ENCODE measurements at regions not wholly inside any gene's neighbourhood (a gene's known extent, or its start where the extent isn't known, plus 50 kb on each side); places are given as distances from the start of the nearest gene placed in this dataset.

DNA sequence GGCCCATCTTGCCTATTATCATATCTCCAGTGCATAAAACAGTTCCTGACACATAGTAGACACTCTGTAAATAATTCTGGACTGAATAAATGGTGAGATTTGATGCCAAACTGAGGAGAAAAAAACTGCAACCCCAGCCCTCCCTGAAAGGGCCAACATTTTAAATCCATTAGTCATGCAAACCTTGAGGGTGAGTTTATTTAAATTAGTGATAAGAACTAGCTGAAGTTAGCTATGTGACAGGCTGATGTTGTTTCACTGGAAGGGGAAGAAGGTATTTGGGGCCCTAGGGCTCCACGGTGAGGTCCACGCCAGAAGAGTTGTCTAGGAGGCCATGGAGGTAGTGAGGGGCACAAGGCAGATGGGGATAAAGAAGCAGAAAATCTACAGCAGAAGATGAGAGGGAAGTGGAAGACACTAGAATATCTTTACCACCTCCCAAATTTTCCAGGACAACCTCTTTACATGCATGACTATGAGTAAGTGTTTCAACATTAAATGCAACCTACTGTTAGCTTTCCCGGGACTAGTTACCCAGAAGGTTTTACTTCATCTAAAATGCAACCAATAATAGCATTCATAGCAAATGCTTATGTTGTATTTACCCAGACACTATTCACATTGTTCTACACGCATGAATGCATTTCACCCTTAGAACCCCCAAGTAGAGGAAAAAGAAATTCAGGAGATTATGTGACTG, 183.2 kb upstream of the LYZL1 start:
- no peak for DNase-seq

DNA sequence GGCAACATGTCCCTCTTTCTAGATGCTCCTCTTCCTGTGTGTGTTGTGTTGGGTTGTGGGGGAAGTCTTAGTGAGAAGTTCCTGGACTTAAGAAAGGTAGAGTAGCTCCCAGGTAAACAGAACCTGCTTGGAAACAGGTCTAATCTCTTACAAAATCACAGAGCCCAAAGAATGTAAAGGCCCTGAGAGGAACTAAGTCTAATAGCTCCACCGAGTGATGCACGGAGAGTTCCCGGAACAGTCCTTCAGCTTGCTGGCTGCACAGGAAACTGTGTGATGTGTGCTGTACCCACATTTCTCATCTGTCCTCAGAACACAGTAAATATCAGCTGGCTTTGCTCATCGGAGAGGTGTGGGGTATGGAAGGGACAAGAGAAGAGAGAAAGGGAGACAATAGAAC, 182.6 kb upstream of the LYZL1 start:
- no peak for DNase-seq

DNA sequence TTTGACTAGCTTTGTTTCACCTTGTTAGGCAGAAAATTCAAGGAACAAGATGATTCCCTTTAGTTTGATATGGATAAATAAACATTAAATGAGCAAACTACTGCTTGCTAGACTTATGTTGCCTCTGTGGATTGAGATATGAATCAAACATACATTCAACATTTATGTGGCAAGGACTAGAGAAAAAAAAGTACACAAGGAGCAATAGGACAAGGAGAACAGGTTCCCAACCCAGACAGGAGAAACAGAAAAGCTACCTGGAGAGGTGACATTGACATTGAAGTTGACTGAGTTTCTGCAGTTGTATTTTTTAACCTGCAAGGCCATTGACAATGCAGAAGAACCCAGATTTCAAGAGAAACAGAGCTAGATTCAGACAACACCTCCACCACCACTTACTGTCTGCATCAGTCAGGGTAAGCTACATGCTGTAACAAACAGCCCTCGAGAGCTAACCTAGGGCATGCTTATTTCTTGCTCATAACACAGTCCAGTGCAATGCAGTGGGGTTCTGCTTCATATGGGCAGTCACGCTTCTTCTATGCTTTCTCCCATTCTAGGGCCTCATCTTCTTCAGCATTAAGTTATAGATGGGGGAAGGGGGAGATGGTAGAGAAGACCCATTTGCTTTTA, 180.9 kb upstream of the LYZL1 start:
- no peak for DNase-seq

GRCh38 chr10:29109707-29110571, 178.9 kb upstream of the LYZL1 start:
- DNase-seq: no peak

DNA sequence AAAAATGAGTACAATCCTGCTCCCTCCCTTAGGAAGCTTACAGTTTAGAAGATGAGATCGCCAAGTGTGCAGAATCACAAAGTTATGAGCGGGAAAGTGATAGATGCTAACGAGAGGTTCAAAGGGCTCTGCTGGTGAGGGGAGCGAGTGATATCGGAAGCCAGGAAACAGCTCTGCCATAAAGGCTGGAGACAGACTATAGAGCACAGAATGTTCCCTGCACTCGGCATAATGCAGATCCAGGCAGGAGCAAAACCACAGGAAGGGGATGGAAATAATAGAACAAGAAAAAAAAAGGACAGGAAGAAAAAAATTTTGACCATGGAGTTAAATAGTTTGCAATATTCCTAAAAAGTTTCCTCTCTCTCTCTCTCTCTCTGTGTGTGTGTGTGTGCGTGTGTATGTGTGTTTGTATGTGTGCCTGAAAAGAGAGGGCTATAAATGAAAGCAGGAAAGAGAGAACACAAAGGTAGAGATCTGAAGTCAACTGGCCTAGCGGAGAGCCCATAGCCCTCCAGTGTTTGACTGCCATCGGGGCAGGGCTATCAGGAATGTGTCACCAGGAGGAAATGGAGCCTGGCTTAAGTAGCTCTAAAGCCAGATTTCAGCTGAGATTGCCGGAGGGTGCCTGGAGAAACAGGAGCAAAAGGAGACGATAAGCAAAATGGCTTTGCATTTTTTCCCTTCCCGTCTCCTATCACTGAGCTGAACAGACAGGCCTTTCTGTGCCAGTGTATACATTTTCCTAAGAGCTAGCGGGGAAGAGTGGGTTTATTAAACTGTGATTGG, 175.8 kb upstream of the LYZL1 start:
- DNase-seq: no peak

DNA sequence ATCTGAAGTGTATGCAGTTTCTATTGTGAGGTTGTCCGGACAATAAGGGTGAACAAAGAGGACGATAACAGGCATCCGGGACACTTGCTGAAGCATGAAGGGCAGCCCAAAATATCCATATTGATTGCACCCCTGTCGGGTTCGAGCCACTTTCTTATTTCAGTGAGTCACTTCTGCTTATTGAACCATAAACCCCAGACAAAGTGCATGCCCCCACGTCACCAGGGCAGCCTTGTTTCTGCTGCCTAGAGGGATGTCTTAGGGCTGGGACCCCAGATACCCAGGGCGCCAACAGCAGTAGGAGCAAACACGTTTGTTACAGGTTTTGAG, 175.3 kb upstream of the LYZL1 start:
- no peak for DNase-seq

- no peak for DNase-seq
Measured at GRCh38 chr10:29114141-29114540, 174.7 kb upstream of the LYZL1 start.

DNA sequence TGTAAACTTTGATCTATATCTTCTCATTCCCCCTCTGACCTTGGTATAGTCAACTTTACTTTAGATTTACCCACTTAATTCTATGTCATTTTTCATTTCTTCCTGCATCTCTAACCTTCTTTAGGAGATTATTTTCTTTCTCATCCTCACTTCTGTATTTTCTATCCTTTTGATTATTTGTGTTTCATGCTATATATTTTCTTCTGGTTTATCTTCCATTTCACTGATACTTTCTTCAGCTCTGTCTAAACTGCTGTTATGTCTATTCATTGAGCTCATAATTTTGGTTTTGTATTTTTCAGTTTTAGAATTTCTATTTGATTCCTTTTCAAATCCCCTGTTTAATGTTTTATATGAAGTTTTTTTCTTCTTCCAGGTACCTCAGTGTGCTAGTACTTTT, 171.1 kb upstream of the LYZL1 start:
- DNase-seq: no peak

DNA sequence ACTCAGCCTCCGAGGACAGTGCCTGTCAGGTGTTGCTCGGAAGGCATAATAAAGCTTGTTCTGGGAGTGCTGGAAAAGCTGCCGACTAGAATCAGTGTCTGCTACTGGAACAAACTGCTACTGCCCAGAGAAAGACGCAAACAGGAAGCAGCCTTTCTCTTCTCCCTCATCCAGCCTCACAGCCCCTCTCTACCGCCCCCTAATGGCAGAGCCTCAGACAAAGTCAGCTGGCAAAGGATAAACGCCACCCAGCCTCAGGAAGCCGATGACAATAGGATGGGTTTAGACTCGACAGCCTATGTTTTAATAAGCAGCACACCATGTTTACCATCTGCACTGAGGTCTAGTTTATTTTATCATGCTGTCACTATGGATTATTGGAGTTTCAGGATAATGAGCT, 169.5 kb upstream of the LYZL1 start:
- peak in 6 of 56 donors; percentile 1 to 21 (median 4) for DNase-seq

GRCh38 chr10:29120216-29120615, 168.7 kb upstream of the LYZL1 start:
- DNase-seq: no peak

GRCh38 chr10:29124864-29125263, 164.0 kb upstream of the LYZL1 start:
- DNase-seq: no peak

GRCh38 chr10:29127037-29127700, 161.7 kb upstream of the LYZL1 start:
- no peak for DNase-seq

DNA sequence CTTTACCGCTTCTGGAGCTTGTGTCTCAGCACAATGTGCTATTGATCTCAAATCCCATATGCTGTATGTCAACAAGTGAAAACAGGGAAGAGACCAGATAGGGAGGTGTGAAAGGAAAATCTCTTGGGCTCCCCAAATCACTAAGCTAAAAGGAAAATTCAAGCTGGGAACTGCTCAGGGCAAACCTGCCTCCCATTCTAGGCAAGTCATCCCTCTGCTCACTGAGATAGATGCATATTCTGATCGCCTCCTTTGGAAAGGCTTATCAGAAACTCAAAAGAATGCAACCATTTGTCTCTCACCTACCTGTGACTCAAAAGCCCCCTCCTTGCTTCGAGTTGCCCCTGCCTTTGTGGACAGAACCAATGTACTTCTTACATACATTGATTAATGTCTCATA, 161.1 kb upstream of the LYZL1 start:
- DNase-seq: no peak

GRCh38 chr10:29130190-29130673, 158.6 kb upstream of the LYZL1 start:
- DNase-seq: no peak

GRCh38 chr10:29131952-29132547, 156.8 kb upstream of the LYZL1 start:
- peak in 3 of 56 donors; percentile 2 to 3 (median 3) for DNase-seq

DNA sequence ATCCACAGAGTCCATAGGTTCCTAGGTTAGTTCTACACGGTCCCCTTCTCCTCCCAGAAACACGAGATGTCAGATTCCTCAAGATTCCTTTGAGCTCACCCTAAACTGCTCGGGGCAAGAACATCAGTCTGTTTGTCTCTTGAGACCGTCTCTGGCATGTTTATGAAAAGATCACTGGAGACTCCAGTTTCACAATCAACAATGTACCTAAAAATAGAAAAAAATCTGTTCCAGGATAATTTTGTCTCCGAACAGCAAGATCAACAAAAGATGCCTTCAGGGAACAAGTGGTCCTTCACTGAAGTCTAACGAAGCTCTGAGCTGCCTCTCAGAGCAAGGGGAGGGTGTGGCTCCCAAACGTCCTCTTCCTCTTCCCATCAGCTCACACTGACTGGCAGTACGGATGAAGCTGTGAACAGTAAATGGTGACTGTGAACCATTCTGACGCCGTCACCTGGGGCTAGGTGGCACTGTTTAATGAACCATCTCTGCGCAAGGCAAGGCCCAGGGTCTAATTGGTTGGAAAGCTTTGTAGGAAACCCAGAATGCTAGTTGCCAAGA, 156.2 kb upstream of the LYZL1 start:
- DNase-seq: no peak

DNA sequence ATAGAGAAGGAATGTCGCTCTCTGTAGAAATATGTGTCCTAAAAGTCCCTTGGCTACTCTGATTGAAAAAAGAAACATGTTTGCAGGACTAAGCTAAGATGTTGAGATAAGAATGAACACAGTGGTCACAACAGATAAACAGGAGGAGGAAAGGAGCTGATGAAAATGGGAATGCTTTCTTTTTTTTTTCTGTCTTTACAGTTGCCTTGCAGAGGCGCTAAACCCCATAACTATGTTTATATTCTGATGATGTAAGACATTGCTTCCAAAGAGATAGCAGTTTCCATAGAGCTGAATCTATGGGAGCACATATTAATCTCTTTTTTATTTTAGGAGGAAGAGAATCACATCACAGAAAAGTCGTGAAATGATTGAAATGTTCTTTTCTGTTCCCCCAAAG, 153.5 kb upstream of the LYZL1 start:
- no peak for DNase-seq

DNA sequence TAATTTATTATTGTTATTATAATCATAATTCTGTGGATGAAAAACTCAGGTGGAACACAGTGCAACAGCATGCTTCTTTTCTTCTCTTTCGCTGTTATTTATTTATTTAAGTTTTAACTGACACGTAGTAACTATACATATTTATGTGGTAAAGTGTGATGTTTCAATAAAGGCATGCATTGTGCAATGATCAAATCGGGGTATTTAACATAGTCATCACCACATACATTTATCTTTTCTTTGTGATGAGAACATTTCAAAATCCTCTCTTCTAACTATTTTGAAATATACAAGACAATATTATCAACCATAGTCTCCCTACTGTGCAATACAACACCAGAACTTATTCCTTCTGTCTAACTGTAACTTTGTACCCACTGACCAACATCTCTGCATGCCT, 152.5 kb upstream of the LYZL1 start:
- no peak for DNase-seq

GRCh38 chr10:29140151-29140550, 148.7 kb upstream of the LYZL1 start:
- no peak for DNase-seq

DNA sequence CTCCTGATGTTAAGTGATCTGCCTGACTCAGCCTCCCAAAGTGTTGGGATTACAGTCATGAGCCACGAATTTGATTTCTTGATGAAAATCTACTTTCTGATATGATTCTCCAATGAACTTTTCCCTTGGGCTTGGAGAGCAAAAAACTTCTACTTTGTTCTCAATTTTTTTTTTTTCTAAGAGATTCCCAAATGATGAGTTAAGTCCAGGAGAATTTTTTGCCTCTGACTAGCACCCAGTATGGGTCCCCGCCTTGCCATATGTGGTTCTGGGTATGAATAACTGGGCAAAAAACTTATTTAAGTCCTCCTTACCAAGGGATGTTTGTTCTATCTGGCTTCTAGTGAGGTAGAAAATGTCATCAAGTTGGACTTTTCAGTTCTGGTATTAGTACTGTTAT, 147.9 kb upstream of the LYZL1 start:
- DNase-seq: no peak
